ENCODE measurements at regions not wholly inside any gene's neighbourhood (a gene's known extent, or its start where the extent isn't known, plus 50 kb on each side); places are given as distances from the start of the nearest gene placed in this dataset.

DNA sequence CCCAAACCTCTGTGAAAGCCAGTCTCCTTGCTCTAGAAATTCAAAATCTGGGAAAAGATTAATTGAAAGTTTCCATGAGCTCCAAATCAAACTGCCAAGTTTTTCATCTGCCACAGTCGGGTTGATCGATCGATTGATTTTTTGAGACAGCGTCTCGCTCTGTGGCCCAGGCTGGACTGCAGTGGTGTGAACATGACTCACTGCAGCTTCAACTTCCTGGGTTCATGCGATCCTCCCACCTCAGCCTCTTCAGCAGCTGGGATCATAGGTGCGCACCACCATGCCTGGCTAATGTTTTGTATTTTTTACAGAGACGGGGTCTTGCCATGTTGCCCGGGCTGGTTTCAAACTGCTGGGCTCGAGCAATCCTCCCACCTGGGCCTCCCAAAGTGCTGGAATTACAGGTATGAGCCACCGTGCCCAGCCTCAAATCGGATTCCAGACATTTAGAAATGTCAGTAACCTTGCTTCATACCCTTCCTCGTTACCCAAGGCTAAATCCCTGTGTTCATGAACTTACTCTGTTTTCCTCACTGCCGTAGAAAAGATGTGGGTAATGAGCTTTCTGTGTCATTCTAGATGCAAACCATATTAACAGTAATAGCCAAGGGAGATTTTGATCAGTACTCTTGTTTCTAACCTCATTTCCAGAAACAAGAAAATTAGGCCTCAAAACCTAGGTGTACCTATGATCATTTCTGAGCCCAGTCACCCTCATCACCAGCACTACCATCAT lies 105.9 kb upstream of the AKAP13 start:
- H3K27ac ChIP-seq (ENCODE audit: low read depth, low read length): no peak overlapping the region
- H3K9me3 Mint-ChIP-seq: no peaks in the 10 kb centered on the region

DNA sequence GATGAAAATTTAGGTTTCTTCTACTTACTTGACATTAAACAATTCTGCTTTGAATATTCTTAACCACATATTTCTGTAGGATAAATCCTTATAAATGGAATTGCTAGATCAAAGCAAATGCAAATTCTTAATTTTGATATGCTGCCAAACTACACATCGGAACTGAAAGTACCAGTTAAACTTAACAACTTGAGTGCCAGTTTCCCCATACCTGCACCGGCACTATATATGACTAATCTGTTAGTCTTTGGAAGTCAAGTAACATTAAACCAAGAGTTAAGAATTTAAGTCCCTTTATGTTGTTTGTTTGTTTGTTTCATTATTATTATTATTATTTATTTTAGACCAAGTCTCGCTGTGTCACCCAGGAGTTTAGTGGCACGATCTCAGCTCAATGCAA lies 103.9 kb upstream of the AKAP13 start:
- H3K9me3 ChIP-seq (ENCODE audit: control insufficient read depth, low read length): no peaks in the 10 kb centered on the region
- no peaks in the 10 kb centered on the region for H3K9me3 Mint-ChIP-seq
- H3K4me3 Mint-ChIP-seq: no peak overlapping the region

More for the DNA sequence above, 105.9 kb upstream of the AKAP13 start:
- H3K9ac ChIP-seq (ENCODE audit: extremely low read depth, low read length, poor library complexity, severe bottlenecking): no peak overlapping the region
- WGBS, 2 experiments (ENCODE audit: insufficient coverage in 1 of 2, insufficient read length in 1 of 2): 90 to 92% methylated on average over 10 to 14 of the region's 14 CpGs
- H3K27me3 ChIP-seq (ENCODE audit: control insufficient read depth, insufficient read depth, low read length, poor library complexity, severe bottlenecking): no peaks in the 10 kb centered on the region
- no peaks in the 10 kb centered on the region for H3K4me1 ChIP-seq (ENCODE audit: control insufficient read depth, insufficient read depth, low read length)
- H3K36me3 Mint-ChIP-seq (ENCODE audit: low read depth): no peaks in the 10 kb centered on the region
- H3K27ac Mint-ChIP-seq: no peak overlapping the region
- H3K9me3 ChIP-seq (ENCODE audit: control insufficient read depth, low read length): no peaks in the 10 kb centered on the region
- H3K27me3 Mint-ChIP-seq (ENCODE audit: insufficient read depth): no peaks in the 10 kb centered on the region
- DNase-seq: no peak
- TF ChIP-seq, protein P1, sequence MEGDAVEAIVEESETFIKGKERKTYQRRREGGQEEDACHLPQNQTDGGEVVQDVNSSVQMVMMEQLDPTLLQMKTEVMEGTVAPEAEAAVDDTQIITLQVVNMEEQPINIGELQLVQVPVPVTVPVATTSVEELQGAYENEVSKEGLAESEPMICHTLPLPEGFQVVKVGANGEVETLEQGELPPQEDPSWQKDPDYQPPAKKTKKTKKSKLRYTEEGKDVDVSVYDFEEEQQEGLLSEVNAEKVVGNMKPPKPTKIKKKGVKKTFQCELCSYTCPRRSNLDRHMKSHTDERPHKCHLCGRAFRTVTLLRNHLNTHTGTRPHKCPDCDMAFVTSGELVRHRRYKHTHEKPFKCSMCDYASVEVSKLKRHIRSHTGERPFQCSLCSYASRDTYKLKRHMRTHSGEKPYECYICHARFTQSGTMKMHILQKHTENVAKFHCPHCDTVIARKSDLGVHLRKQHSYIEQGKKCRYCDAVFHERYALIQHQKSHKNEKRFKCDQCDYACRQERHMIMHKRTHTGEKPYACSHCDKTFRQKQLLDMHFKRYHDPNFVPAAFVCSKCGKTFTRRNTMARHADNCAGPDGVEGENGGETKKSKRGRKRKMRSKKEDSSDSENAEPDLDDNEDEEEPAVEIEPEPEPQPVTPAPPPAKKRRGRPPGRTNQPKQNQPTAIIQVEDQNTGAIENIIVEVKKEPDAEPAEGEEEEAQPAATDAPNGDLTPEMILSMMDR (conservative IDR thresholded peaks at IDR 0.05): no peak
- no peaks in the 10 kb centered on the region for H3K36me3 ChIP-seq (ENCODE audit: control insufficient read depth, insufficient read depth, low read length)
- H3K4me3 Mint-ChIP-seq: no peak overlapping the region
- H3K4me3 ChIP-seq (ENCODE audit: low read length): no peak overlapping the region
- H3K4me1 Mint-ChIP-seq: no peaks in the 10 kb centered on the region

DNA sequence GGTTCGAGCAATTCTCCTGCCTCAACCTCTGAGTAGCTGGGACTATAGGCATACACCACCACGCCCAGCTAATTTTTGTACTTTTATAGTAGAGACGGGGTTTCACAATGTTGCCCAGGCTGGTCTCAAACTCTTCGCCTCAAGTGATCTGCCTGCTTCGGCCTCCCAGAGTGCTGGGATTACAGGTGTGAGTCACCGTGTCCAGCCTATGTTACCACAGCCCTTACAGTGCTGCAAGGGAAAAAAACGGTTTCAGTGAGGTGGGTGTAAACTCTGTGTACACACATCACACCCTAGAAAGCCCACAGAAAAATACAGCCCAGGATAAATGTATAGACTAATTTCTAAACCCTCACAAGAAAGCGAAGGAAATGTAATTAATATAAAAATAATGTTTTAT lies 103.5 kb upstream of the AKAP13 start:
- Mint-ChIP-seq H3K36me3 (ENCODE audit: low read depth) (no peaks in the 10 kb centered on the region), H3K4me3 (no peak overlapping the region), H3K27me3 (ENCODE audit: insufficient read depth) (no peaks in the 10 kb centered on the region), H3K9me3 (no peaks in the 10 kb centered on the region), H3K4me1 (no peaks in the 10 kb centered on the region), H3K27ac (no peak overlapping the region)
- Histone ChIP-seq H3K36me3 (ENCODE audit: control insufficient read depth, insufficient read depth, low read length) (no peaks in the 10 kb centered on the region), H3K9ac (ENCODE audit: extremely low read depth, low read length, poor library complexity, severe bottlenecking) (no peak overlapping the region), H3K27ac (ENCODE audit: low read depth, low read length) (no peak overlapping the region), H3K4me3 (ENCODE audit: low read length) (no peak overlapping the region), H3K9me3 (ENCODE audit: control insufficient read depth, low read length) (no peaks in the 10 kb centered on the region), H3K27me3 (ENCODE audit: control insufficient read depth, insufficient read depth, low read length, poor library complexity, severe bottlenecking) (no peaks in the 10 kb centered on the region), H3K4me1 (ENCODE audit: control insufficient read depth, insufficient read depth, low read length) (no peaks in the 10 kb centered on the region)
- TF ChIP-seq, protein P1 (conservative IDR thresholded peaks at IDR 0.05): no peak
- no peak for DNase-seq
- WGBS, 2 experiments (ENCODE audit: insufficient coverage in 1 of 2, insufficient read length in 1 of 2): 95 to 96% methylated on average over 5 to 7 of the region's 8 CpGs

More for the DNA sequence above, 103.9 kb upstream of the AKAP13 start:
- Histone ChIP-seq H3K9ac (ENCODE audit: extremely low read depth, low read length, poor library complexity, severe bottlenecking) (no peak overlapping the region), H3K27ac (ENCODE audit: low read depth, low read length) (no peak overlapping the region), H3K4me1 (ENCODE audit: control insufficient read depth, insufficient read depth, low read length) (no peaks in the 10 kb centered on the region), H3K27me3 (ENCODE audit: control insufficient read depth, insufficient read depth, low read length, poor library complexity, severe bottlenecking) (no peaks in the 10 kb centered on the region), H3K36me3 (ENCODE audit: control insufficient read depth, insufficient read depth, low read length) (no peaks in the 10 kb centered on the region), H3K4me3 (ENCODE audit: low read length) (no peak overlapping the region)
- WGBS, 2 experiments (ENCODE audit: insufficient coverage in 1 of 2, insufficient read length in 1 of 2): 90% methylated on average over 2 to 4 of the region's 4 CpGs
- Mint-ChIP-seq H3K4me1 (no peaks in the 10 kb centered on the region), H3K27me3 (ENCODE audit: insufficient read depth) (no peaks in the 10 kb centered on the region), H3K36me3 (ENCODE audit: low read depth) (no peaks in the 10 kb centered on the region), H3K27ac (no peak overlapping the region)
- TF ChIP-seq, protein P1 (conservative IDR thresholded peaks at IDR 0.05): no peak
- no peak for DNase-seq

All from endodermal cell (in vitro differentiated cells).